ENCODE measurements at regions not wholly inside any gene's neighbourhood (a gene's known extent, or its start where the extent isn't known, plus 50 kb on each side); places are given as distances from the start of the nearest gene placed in this dataset.

DNA sequence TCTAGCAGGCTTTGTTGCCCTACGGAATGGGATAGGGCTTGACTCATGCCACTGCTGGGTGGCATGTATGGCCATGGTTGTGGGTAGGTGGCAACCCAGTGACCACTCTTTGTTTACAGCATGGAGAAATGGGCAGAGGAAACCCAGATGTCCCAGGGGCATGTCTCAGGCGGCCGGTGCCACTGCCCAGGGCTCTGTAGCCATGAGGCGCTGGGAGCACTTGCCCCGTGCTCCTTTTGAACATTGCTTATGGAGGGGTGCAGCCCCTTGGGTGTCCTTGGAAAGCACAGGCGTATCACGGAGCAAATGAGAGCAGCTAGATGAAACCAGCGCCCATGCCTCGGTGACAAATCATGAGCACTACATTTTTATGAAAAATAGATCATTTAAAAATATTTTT lies 212.5 kb upstream of the ECI2 start:
- no peaks in the 10 kb centered on the region for H3K36me3 ChIP-seq (ENCODE audit: low read depth, low read length)
- intact Hi-C loops (cut with micrococcal nuclease) = no loop called here
- H3K9ac ChIP-seq (ENCODE audit: low read length) = no peak overlapping the region
- H3K9me2 ChIP-seq (replicated peaks; ENCODE audit: low read length) = no peaks in the 10 kb centered on the region
- H3F3A ChIP-seq (ENCODE audit: low read length, unreplicated experiment) = no peaks in the 10 kb centered on the region
- H3K27ac ChIP-seq (ENCODE audit: low read length) = no peak overlapping the region
- CTCF ChIA-PET = no interaction called here
- TF ChIP-seq EZH2 (IDR thresholded peaks at IDR 0.05; ENCODE audit: low read length, unreplicated experiment) (no peak), EZH2phosphoT487 (IDR thresholded peaks at IDR 0.05; ENCODE audit: borderline replicate concordance, low read length) (no peak)
- TF ChIP-seq, protein P1, sequence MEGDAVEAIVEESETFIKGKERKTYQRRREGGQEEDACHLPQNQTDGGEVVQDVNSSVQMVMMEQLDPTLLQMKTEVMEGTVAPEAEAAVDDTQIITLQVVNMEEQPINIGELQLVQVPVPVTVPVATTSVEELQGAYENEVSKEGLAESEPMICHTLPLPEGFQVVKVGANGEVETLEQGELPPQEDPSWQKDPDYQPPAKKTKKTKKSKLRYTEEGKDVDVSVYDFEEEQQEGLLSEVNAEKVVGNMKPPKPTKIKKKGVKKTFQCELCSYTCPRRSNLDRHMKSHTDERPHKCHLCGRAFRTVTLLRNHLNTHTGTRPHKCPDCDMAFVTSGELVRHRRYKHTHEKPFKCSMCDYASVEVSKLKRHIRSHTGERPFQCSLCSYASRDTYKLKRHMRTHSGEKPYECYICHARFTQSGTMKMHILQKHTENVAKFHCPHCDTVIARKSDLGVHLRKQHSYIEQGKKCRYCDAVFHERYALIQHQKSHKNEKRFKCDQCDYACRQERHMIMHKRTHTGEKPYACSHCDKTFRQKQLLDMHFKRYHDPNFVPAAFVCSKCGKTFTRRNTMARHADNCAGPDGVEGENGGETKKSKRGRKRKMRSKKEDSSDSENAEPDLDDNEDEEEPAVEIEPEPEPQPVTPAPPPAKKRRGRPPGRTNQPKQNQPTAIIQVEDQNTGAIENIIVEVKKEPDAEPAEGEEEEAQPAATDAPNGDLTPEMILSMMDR (conservative IDR thresholded peaks at IDR 0.05; ENCODE audit: low read depth, low read length) = no peak
- POLR2A ChIA-PET (ENCODE audit: unreplicated experiment) = no interaction called here
- DNase-seq (no peak), ATAC-seq (no peak)
- H3K79me2 ChIP-seq (ENCODE audit: low read length) = no peaks in the 10 kb centered on the region
- no peaks in the 10 kb centered on the region for H3K9me3 ChIP-seq (ENCODE audit: low read length)
- H3K4me2 ChIP-seq (ENCODE audit: low read length) = no peak overlapping the region
- H3K4me3 ChIP-seq (ENCODE audit: low read length) = no peak overlapping the region
- no peaks in the 10 kb centered on the region for H4K20me1 ChIP-seq (ENCODE audit: low read length)
- H2AFZ ChIP-seq (ENCODE audit: low read length) = no peak overlapping the region
- no peaks in the 10 kb centered on the region for H3K27me3 ChIP-seq (ENCODE audit: low read length)
- BruUV-seq (replicated peaks) = no TSS peak
- peaks cover 29% of the 10 kb centered on the region for H3K4me1 ChIP-seq (ENCODE audit: insufficient read depth, low read length)

DNA sequence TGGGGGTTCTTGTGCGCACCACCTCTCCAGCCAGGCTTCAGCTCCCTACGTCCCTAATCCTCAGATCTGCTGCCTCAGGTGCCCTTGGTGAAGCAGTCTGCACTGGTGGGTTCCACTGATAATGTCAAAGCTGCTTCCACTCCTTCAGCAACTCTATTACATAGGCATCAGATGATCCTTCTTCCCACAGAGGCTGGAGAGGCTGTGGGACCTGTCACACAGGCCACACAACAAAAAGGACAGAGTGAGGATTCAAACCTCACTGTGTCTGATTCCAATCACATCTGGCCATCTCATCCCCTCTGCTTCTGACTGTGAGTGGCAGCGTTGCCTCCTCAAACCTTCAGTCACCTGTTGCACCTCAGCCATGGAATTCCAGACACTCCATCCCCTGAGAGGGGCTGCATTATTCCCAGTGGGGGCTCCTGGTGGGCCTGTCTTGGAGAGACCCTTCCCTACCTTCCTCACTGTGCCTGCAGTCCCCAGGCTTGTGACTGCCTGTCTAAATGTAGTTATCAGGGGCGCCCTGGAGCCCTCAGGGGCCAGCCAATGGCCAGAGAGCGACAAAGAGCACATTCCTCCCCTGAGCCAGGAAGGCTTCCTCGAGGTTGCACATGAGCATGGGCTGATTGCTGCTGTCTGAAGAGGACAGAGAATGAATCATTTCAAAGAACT lies 211.4 kb upstream of the ECI2 start:
- Histone ChIP-seq H3K27me3 (ENCODE audit: low read length) (no peaks in the 10 kb centered on the region), H4K20me1 (ENCODE audit: low read length) (no peaks in the 10 kb centered on the region), H3K4me3 (ENCODE audit: low read length) (no peak overlapping the region), H3K79me2 (ENCODE audit: low read length) (no peaks in the 10 kb centered on the region), H3K4me1 (ENCODE audit: insufficient read depth, low read length) (peaks cover 21% of the 10 kb centered on the region), H3K9ac (ENCODE audit: low read length) (no peak overlapping the region), H3F3A (ENCODE audit: low read length, unreplicated experiment) (no peaks in the 10 kb centered on the region), H3K27ac (ENCODE audit: low read length) (no peak overlapping the region), H3K9me2 (replicated peaks; ENCODE audit: low read length) (no peaks in the 10 kb centered on the region), H3K4me2 (ENCODE audit: low read length) (no peak overlapping the region), H3K9me3 (ENCODE audit: low read length) (no peaks in the 10 kb centered on the region), H3K36me3 (ENCODE audit: low read depth, low read length) (no peaks in the 10 kb centered on the region), H2AFZ (ENCODE audit: low read length) (no peak overlapping the region)
- ATAC-seq (no peak), DNase-seq (no peak)
- no TSS peak for BruUV-seq (replicated peaks)
- TF ChIP-seq, protein P1 (conservative IDR thresholded peaks at IDR 0.05; ENCODE audit: low read depth, low read length) = no peak
- TF ChIP-seq EZH2phosphoT487 (IDR thresholded peaks at IDR 0.05; ENCODE audit: borderline replicate concordance, low read length) = no peak
- no peak for TF ChIP-seq EZH2 (IDR thresholded peaks at IDR 0.05; ENCODE audit: low read length, unreplicated experiment)
- POLR2A ChIA-PET (ENCODE audit: unreplicated experiment) = no interaction called here
- CTCF ChIA-PET = no interaction called here
- intact Hi-C loops (cut with micrococcal nuclease) = no loop called here

DNA sequence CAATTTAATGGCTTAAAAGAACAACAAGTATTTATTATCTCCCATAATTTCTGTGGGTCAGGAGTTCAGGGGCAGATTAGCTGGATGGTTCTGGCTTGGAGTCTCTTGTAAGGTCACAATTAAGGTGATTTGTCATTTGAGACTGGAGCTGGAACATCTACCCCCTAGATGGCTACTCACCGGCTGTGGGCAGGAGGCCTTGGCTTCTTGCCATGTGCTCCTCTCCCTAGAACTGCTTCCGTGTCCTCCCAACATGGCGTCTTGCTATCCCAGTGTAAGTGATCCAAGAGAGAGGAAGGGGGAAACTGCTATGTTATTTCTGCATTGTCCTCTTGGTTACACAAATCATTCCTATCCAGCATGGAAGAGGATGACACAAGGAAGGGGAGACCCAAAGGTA lies 210.2 kb upstream of the ECI2 start:
- no peak overlapping the region for H3K4me3 ChIP-seq (ENCODE audit: low read length)
- CTCF ChIA-PET = no interaction called here
- H2AFZ ChIP-seq (ENCODE audit: low read length) = no peak overlapping the region
- H3F3A ChIP-seq (ENCODE audit: low read length, unreplicated experiment) = no peaks in the 10 kb centered on the region
- no peak overlapping the region for H3K27ac ChIP-seq (ENCODE audit: low read length)
- no peaks in the 10 kb centered on the region for H3K79me2 ChIP-seq (ENCODE audit: low read length)
- no peak overlapping the region for H3K4me2 ChIP-seq (ENCODE audit: low read length)
- H3K9me3 ChIP-seq (ENCODE audit: low read length) = no peaks in the 10 kb centered on the region
- ATAC-seq (no peak), DNase-seq (no peak)
- no peaks in the 10 kb centered on the region for H3K27me3 ChIP-seq (ENCODE audit: low read length)
- no peaks in the 10 kb centered on the region for H3K36me3 ChIP-seq (ENCODE audit: low read depth, low read length)
- no peak for TF ChIP-seq EZH2phosphoT487 (IDR thresholded peaks at IDR 0.05; ENCODE audit: borderline replicate concordance, low read length)
- TF ChIP-seq, protein P1 (conservative IDR thresholded peaks at IDR 0.05; ENCODE audit: low read depth, low read length) = no peak
- BruUV-seq (replicated peaks) = no TSS peak
- peaks cover 9% of the 10 kb centered on the region; the same call in 1 of the 2 replicates for H3K4me1 ChIP-seq (ENCODE audit: insufficient read depth, low read length)
- no peaks in the 10 kb centered on the region for H3K9me2 ChIP-seq (replicated peaks; ENCODE audit: low read length)
- POLR2A ChIA-PET (ENCODE audit: unreplicated experiment) = no interaction called here
- H4K20me1 ChIP-seq (ENCODE audit: low read length) = no peaks in the 10 kb centered on the region
- no peak overlapping the region for H3K9ac ChIP-seq (ENCODE audit: low read length)
- intact Hi-C loops (cut with micrococcal nuclease) = no loop called here
